Amniotic stem cell (primary cell): ENCODE measurements at regions not wholly inside any gene's neighbourhood (a gene's known extent, or its start where the extent isn't known, plus 50 kb on each side); places are given as distances from the start of the nearest gene placed in this dataset.

Source experiments
- DNase-seq: peaks from one replicate; lab custom pipeline; 2025; lab: John Stamatoyannopoulos, UW

DNA sequence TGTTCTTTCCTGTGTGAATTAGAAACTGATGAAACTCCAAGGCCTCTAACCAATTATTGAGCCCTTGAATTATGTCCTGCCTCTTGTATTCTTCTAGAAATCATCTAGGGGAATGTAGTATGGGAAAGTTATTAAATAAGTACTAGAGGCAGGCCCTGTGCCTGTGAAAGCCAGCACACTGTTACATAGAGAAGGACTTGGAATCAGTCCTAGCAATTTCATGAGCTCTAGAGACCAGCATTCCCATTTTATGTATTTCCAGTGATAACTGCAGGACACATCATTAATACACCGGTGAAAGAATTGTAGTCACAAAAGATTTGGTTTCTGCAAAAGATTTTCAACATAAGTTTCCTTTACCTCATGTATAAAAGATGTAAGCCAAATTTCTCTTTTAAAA, 168.5 kb upstream of the VLDLR start:
- no peak for DNase-seq

DNA sequence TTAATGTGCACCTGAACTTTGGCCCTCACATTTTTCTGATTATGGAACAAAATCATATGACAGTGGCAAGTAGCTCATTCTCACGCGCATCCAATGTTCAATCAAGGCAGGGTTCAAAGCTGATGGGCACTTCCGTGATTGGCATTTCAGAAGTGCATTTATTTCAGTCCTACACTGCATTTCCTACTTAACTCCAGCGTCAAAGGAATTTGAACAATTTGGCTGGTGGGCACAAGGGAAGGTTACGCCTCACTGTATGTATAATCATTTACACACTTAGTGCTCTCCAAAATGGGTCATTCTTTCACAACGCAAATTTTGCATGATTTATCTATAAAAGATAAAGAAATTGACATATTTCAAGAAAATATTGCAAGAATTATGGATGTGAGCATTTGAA, 167.9 kb upstream of the VLDLR start:
- no peak for DNase-seq

DNA sequence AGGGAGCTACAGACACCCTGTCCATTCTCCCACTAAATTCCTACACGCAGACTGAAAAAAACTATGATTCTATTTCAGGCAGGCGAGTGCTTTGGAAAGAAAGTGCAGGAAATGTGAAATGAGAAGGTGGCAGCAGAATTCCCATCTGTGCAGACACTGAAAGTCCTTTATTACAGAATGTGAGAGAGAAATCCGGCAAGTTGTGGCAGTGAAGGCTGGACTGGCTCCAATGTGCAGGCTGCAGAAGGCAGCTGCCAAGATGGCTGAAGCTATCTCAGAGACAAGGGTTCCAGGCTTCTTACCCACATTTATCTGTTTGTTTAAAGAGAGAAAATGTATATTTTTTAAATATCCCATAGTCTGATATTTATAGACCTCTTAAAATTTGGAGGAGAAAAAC, 161.8 kb upstream of the VLDLR start:
- DNase-seq = no peak

DNA sequence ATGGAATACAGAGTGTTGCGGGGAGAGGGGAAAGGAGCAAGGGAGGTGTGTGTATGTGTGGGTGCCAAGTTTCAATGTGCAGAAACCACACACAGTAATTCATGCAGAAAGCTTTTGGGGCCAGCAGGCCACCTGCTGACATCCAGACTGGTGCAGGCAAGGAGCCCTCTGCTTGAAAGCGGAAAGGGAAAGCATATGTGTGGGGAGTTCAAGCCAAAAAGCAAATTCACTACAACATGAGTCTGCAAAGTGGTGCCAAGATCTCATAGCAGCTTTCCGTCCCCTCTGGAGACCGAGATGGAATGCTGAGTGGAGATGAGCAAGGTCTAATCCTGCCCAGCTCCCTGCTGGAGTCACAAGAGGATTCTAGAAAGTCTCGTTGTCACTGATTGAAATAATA, 159.7 kb upstream of the VLDLR start:
- DNase-seq = no peak

DNA sequence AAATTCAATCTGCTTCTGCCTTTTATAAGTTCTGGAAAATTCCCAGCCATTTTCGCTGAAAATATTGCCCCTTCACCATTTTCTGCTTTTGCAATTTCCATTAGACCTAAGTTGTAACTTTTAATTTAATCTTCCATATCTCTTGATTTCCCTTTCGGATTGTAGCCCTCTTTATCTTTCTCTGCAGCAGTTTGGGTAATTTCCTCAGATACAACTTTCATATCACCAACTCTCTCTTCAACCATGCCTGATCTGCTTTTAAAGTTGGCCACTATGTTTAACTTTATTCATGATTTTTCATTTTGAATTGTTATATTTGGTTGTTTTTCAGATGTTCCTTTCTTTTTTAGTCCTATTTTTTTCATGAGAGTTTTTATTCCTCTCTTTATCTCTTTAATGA, 157.0 kb upstream of the VLDLR start:
- no peak for DNase-seq

DNA sequence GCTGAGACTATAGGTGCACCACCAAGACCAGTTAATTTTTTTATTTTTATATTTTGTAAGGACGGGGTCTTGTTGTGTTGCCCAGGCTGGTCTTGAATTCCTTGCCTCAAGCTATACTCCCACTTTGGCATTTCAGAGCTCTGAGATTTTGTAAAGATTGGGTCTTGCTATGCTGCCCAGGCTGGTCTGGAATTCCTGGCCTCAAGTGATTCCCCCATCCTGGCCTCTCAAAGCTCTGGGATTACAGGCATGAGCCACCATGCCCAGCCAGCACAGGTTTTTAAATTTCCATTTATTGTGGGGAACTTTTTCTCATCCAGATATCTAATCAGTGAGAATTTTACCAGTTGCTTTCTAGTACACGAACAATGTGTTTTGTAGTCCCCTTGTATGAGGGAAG, 156.1 kb upstream of the VLDLR start:
- DNase-seq = no peak

DNA sequence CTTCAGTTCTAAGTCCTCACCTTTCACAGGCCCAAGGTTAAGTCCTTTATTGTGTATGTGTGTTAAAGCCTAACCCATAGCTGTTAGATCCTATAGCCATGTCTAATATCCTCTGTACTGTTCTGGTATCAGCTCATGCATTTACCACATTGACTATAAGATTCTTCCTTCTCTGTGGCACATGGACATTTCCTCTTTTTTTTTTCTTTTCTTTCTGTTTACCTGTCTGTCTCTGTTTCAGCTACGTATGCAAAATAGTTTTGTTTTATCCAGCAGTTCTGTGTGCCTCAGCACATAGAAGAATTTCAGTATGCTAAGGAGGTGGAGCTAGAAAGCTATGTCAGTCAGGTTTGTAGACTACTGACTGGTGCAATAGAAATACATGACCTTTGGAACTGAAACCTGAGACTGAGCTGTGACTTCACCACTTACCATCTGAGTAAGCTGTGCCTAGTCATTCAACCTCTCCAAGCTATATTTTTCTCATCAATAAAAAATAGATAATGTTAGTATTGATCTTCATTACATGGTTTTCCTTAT, 155.6 kb upstream of the VLDLR start:
- DNase-seq = no peak

DNA sequence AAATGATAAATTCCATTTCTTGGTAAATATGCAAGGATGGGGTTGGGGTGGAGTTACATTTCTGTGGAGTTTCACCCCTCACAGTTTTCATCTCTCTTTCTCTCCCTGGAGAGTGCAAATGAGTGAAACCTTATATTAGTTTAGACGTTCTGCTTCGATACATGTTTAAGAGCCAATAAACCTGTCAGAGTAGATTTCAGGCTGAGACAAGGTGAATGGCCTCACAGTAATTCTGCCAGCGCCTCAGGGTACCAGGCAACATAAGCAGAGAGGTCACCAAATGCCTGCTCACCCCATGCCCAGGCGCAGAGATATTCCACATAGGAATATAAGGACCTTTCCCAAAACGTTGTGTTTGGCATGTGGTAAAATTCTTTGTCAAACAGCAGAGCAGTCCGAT, 154.9 kb upstream of the VLDLR start:
- no peak for DNase-seq

DNA sequence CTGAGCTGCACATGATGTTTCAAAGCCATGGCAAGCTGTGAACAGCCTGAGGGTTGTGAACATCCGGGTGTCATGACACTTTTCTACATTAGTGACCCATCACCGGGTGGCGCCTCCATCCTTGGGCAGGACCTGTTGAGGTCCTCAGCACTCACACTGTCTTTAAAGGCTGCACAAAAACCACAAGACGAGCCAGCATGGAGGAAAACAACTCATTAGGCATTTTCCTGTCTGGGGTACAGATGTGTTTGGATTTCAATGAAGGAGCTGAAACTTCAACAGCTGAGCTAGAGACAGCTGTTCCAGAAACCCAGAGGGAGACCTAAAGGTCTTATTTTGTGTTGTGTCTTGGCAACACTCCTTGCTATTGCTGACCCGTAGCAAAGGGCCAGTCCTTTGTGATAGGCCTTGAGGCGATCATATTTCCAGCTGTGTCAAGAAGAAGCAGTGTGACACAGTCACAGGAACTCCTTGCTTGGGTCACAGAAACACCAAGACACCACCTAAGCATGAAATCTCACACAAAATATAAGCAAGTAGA, 151.8 kb upstream of the VLDLR start:
- no peak for DNase-seq

DNA sequence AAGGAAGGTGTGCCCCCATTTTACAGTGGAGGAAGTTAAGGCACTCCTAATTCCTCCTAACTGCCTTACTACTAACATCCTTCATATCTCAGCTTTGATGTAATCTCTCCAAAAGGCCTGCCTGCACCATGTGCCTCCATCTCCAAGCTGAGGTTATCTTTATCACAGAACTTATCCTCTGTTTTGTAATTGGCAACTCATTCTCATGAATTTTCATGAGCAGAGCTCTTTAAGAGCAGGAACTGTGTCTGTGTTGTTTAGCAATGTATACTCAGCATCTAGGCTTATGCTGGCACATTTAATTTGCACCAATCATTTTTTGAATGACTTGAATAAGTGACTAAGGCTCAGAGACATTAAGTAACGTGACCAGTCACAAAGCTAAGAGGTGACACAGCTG, 147.9 kb upstream of the VLDLR start:
- DNase-seq = no peak

DNA sequence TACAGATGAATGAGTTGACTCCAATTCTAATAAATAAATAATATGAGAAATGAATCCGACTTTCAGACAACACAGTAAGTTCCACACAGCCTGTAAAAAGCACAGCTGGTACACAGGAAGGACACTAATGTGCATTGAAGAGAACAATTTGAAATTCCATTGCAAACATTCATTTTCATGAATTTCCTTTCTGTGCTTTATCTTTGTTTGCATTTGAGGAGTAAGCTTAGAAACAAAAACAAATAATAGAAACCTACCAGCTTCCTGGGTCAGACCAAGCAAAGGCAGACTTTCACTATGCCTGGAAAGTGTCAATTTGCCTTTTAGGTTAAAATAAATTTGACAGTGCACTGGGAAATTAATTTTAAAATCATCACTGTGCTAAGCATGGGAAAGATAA, 143.8 kb upstream of the VLDLR start:
- DNase-seq = no peak

DNA sequence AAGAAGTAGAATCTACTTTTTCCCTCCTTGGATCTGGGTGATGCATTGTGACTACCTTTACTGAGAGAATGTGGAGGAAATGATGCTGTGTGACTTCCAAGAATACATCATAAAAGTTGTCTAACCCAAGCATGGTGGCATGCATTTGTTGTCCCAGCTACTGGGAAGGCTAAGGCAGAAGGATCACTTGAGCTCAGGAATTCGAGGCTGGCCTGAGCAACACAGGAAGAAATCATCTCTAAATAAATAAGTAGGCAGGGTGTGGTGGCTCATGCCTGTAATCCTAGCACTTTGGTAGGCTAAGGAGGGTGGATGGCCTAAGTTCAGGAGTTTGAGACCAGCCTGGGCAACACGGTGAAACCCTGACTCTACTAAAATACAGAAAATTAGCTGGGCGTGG, 143.2 kb upstream of the VLDLR start:
- DNase-seq = no peak

DNA sequence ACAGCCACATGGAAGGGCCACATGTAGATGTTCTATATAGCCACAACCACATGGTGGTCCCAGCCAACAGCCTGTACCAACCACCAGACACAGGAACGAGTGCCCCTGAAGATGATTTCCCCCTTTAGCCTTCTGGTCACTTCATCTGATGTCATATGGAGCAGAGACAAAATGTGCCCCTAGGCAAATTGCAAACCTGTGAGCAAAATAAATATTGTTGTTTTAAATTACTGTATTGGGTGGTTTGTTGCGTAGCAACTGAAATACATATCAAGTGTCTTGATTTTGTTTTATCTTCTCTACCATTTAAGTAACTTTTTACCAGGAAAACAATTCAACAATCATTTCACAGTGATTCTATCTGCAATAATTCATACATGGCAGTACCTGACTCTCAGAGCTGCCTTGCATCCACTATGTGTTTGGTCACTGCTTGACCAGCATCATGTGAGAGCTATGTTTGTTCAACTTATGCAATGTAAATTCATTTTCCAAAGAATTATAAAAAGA, 142.5 kb upstream of the VLDLR start:
- DNase-seq = no peak

DNA sequence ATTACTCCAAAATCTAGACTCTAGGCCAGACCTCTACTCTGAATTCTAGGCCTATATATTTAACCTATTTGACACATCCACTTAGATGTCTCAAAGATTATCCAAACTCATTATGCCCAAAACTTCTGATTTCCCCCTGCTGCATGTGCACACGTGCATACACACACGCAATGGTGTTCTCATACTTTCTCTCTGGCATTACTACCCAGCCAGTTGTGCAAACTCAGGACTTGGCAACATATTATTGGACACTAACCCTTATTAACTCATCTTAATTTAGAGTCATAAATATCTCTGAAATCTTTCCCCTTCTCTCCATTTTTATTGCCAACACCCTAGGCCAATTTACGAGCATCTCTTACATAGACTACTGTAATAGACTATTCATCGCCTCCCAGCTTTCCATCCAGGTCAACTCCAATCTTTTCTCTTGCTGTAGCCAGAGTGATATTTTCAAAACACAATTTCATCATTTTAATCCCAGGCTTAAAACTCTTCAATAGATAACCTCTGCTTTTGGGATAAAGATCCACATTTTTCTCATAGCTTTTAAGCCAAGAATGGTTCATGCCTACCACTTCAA, 141.2 kb upstream of the VLDLR start:
- DNase-seq = no peak

DNA sequence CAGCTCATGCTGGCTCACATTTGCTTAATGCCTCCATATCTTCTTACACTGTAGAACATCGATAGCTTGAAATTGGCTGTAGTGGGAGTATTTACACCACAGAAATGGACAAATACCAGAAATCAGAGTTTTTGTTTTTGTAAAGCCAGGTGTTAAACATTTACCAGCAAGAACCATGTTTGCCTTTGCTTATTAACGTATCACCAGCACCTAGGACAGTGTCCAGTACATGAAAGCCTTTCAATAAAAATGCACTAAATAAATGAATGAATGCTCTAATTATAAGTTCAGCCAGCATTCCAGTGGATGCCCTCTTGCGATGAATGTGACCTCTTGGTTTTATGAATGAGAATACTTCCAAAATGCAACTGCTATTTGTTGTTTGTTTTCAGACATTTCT, 140.4 kb upstream of the VLDLR start:
- no peak for DNase-seq

DNA sequence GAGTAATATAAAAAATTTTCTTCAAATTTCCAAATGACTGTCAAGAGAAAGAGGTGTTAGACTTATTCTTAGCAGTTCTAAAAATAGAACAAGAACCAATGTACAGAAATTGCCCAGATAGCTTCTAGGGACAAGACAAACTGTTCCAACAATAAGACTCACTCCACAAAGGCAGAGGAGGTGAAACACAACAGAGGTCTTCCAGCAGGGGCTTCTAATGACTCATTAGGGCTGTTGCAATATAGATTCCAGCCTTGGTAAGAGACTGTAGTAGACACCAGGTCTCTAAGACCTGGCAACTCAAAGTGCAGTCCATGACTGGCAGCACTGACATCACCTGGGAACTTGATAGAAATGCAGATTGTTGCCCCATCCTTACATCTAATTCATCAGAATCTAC, 134.6 kb upstream of the VLDLR start:
- DNase-seq = no peak

DNA sequence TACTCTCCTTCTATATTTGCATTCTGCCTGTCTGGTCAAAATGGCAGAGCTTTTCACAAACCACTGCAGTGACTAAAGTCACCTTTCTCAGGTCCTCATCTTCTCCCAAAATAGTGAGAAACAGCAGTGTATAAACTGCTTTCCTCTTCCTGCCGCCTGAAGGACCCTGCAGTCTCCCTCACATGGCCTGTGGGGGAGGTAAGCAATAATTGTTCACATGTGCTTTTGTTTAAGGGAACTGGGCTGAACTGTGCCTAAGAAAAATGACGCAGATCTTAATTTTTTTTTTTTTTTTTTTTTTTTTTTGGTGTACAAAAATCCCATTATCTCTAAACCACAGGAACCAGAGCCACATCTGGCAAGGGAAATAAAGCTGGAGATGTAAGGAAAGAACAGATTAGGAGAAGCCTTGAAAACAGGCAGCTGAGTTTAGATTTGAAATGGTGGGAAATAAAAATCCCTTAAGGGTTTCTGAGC, 131.7 kb upstream of the VLDLR start:
- no peak for DNase-seq

DNA sequence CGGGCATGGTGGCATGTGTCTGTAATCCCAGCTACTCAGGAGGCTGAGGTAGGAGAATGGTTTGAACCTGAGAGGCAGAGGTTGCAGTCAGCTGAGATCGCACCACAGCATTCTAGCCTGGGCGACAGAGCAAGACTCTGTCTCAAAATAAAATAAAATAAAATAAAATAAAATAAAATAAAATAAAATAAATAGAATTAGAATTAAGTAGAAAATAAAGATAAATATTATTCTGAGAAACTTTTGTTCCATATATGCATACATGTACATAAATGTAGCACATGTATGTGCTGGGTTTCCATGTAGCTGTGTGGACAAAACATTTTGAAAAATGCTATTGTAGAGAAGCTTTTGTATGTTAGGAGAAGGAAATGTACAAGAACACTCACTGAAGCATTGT, 129.4 kb upstream of the VLDLR start:
- DNase-seq = no peak

DNA sequence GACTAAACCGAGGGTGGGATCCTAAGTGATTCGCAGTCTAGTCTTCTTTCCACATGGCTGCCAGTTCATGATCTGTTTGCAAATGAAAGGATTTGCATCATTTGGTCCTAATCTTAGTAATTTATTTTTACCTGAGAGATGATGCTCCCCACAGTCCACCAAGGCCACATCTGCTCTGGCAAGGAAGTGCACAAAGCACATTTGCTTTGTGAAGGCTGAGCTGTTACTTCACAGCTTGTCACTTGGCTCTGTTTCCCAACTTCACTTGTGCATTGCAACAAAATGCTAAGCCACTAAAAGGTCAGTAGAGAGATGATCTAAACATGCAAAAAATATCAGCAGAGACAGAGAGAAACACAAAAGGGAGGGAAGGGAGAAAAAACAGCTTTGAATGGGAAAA, 128.5 kb upstream of the VLDLR start:
- no peak for DNase-seq

DNA sequence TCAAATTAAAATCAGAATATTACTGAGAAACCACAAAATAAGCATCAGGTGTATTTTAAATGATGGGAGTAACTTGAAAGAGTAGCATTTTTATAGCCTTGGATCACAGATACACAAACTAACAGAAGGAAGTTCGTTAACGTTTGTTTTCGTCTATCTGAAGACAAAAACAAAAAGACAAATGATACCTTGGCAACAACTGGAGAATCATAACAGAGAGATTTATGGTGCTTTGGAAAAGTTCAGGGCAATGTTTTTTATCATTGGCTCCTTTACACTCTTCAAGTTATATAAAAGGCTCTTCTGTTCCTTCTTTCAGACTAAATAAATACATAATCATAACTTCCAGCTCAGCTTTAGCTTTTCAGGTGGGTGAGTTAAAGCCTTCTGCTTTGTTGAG, 128.1 kb upstream of the VLDLR start:
- DNase-seq = no peak

DNA sequence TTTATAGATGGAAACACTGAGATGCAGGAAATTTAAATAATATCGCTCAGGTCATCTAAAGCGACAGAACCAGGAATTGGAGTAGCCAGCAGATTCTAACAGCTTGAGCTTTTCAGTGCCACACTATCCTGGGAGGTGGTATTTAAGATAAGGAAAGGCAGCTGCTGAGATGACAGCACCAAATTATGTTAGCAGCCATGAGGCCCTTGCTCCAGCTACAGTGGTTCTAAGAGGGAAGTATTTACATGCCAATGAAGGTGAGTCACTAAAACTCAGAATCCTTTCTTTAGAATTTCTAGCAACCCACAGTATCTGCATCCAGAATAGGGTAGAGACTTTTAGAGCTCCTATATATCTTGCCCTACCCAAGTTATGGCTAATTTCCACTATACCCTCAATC, 127.0 kb upstream of the VLDLR start:
- peak; percentile 61 for DNase-seq

DNA sequence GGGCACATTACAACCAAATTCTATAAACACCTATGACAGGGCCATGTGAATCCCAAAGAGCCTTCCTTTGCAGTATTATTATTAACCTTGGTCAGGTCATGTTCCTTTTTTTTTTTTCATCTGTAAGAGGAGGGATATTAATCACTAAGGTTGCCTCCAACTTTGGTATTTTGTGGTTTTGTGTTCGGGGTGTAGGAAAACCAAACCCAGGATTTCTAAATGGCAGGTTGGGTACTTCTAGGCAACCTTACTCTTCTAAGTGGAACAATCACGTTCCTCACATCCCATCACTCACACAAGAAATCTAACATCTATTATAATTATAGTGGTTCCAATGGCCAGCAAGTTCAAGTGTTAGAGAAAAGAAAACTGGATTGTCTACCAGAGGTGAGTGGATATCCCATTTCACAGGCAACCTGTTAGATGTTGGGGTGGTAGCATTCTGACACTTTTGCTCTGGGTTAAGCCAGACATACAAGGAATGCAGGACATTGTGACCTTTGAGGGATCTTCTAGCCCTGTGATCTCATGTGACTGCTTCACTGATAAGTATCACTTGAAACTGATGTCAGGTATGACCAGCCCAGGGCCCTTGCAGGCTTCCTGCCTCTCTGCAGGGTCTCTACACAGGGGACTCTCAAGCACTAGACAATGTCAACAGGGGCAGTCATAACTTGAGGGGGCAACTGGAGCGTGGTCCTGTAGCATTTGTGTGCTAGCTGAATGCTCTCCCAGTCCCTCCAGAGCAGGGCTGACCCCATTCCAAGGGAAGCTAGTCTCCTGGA, 126.2 kb upstream of the VLDLR start:
- DNase-seq = no peak

DNA sequence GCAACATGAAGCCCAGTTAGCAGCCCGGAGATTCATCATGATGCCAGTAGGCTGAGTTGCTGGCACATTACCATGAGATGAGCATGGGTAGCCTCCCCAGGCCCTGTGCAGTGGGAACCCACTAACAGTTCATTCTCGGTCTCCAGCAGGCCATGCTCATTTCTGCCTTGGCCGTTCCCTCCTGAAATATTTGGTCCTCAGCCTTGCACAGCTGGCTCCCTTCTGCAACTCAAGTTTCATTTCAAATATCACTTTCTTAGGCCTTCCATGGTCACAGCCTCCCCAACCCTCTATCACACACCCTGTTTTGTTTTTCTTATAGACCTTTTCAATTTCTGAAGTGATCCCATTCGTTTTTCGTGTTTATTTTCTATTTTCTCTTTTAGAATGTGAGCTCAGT, 125.4 kb upstream of the VLDLR start:
- no peak for DNase-seq
